Karpas-422 (cell line): ENCODE measurements at regions not wholly inside any gene's neighbourhood (a gene's known extent, or its start where the extent isn't known, plus 50 kb on each side); places are given as distances from the start of the nearest gene placed in this dataset.

ENCODE experiments used
- DNase-seq: peaks from one replicate; pipeline ENCODE4 v3.0.0-alpha.2; 2015
- H2AFZ ChIP-seq: fragments of 200-600 bp; sonication (generic); 2 replicates; pipeline ENCODE4 v1.6.1; 2014; ENCODE audit warnings: antibody characterized with exemption, low read length, mixed read lengths
- H3K27ac ChIP-seq: fragments of 200-600 bp; sonication (generic); 2 replicates; pipeline ENCODE4 v1.5.1; 2014; ENCODE audit warnings: mild to moderate bottlenecking, low read length, moderate library complexity
- H3K27me3 ChIP-seq: fragments of 200-600 bp; sonication (generic); 2 replicates; pipeline ENCODE4 v1.6.1; 2014; ENCODE audit warnings: low read length, mixed read lengths
- H3K36me3 ChIP-seq: fragments of 200-600 bp; sonication (generic); 2 replicates; pipeline ENCODE4 v1.6.1; 2014; ENCODE audit warnings: low read length, mixed read lengths; ENCODE audit not compliant: insufficient read depth
- H3K4me1 ChIP-seq: fragments of 200-600 bp; sonication (generic); 2 replicates; pipeline ENCODE4 v1.6.1; 2014; ENCODE audit warnings: mild to moderate bottlenecking, low read length, mixed read lengths
- H3K4me2 ChIP-seq: fragments of 200-600 bp; sonication (generic); 2 replicates; pipeline ENCODE4 v1.6.1; 2014; ENCODE audit warnings: low read length, low read depth, mild to moderate bottlenecking; ENCODE audit not compliant: poor library complexity, severe bottlenecking
- H3K4me3 ChIP-seq: fragments of 200-600 bp; sonication (generic); 2 replicates; pipeline ENCODE4 v1.5.1; 2014; ENCODE audit warnings: mild to moderate bottlenecking, antibody characterized with exemption, low read length, mixed read lengths
- H3K79me2 ChIP-seq: fragments of 200-600 bp; sonication (generic); 2 replicates; pipeline ENCODE4 v1.6.1; 2014; ENCODE audit warnings: mild to moderate bottlenecking, low read length, mixed read lengths
- H3K9ac ChIP-seq: fragments of 200-600 bp; sonication (generic); 2 replicates; pipeline ENCODE4 v1.6.0; 2014; ENCODE audit warnings: low read length
- H3K9me2 ChIP-seq: fragments of 200-600 bp; sonication (generic), shearing (Covaris generic); replicated peaks from 2 replicates; pipeline ENCODE4 v1.6.0; 2014; ENCODE audit warnings: mild to moderate bottlenecking, low read length, moderate library complexity; ENCODE audit not compliant: insufficient read depth
- H3K9me3 ChIP-seq: fragments of 300-700, 200-600 bp; sonication (generic); 2 replicates; pipeline ENCODE4 v1.6.1; 2014; ENCODE audit warnings: low read length, mixed read lengths
- H4K20me1 ChIP-seq: fragments of 200-600 bp; sonication (generic); 2 replicates; pipeline ENCODE4 v1.6.1; 2014; ENCODE audit warnings: mild to moderate bottlenecking, antibody characterized with exemption, low read length, low read depth; ENCODE audit not compliant: insufficient read depth

- Histone ChIP-seq H3K36me3 (no peaks in the 10 kb centered on the region), H3K27me3 (no peaks in the 10 kb centered on the region), H3K4me1 (no peaks in the 10 kb centered on the region), H3K4me2 (no peak overlapping the region), H3K79me2 (no peaks in the 10 kb centered on the region), H3K4me3 (no peak overlapping the region), H3K9me3 (peaks cover 4% of the 10 kb centered on the region; the same call in 1 of the 2 replicates), H4K20me1 (no peaks in the 10 kb centered on the region), H3K9ac (no peak overlapping the region), H2AFZ (no peak overlapping the region), H3K9me2 (no peaks in the 10 kb centered on the region), H3K27ac (no peak overlapping the region)
- no peak for DNase-seq
These were observed 1122.5 kb upstream of the WWC1 start for GRCh38 chr5:167168971-167169370.

GRCh38 chr5:167171056-167171455, 1120.4 kb upstream of the WWC1 start:
- no peak for DNase-seq
- Histone ChIP-seq H3K4me3 (no peak overlapping the region), H3K9me3 (peaks cover 4% of the 10 kb centered on the region; the same call in 1 of the 2 replicates), H3K9me2 (no peaks in the 10 kb centered on the region), H3K79me2 (no peaks in the 10 kb centered on the region), H3K4me2 (no peak overlapping the region), H3K27ac (no peak overlapping the region), H4K20me1 (no peaks in the 10 kb centered on the region), H3K27me3 (no peaks in the 10 kb centered on the region), H3K4me1 (no peaks in the 10 kb centered on the region), H3K9ac (no peak overlapping the region), H2AFZ (no peak overlapping the region), H3K36me3 (no peaks in the 10 kb centered on the region)

GRCh38 chr5:167177736-167178135, 1113.7 kb upstream of the WWC1 start:
- peaks cover 4% of the 10 kb centered on the region; the same call in 1 of the 2 replicates for H3K9me3 ChIP-seq
- H2AFZ ChIP-seq, result no peak overlapping the region
- H3K79me2 ChIP-seq, result no peaks in the 10 kb centered on the region
- H3K4me1 ChIP-seq, result no peaks in the 10 kb centered on the region
- no peaks in the 10 kb centered on the region for H3K36me3 ChIP-seq
- no peaks in the 10 kb centered on the region for H4K20me1 ChIP-seq
- no peak overlapping the region for H3K27ac ChIP-seq
- no peak overlapping the region for H3K4me2 ChIP-seq
- no peaks in the 10 kb centered on the region for H3K9me2 ChIP-seq
- no peak overlapping the region for H3K9ac ChIP-seq
- H3K27me3 ChIP-seq, result no peaks in the 10 kb centered on the region
- no peak for DNase-seq
- no peak overlapping the region for H3K4me3 ChIP-seq

- H3K4me3 ChIP-seq, result no peak overlapping the region
- H3K4me1 ChIP-seq, result no peaks in the 10 kb centered on the region
- H3K79me2 ChIP-seq, result no peaks in the 10 kb centered on the region
- H3K4me2 ChIP-seq, result no peak overlapping the region
- no peaks in the 10 kb centered on the region for H3K36me3 ChIP-seq
- no peaks in the 10 kb centered on the region for H3K9me3 ChIP-seq
- no peak overlapping the region for H3K9ac ChIP-seq
- no peak overlapping the region for H3K27ac ChIP-seq
- no peak for DNase-seq
- no peaks in the 10 kb centered on the region for H3K27me3 ChIP-seq
- no peaks in the 10 kb centered on the region; the same call in 1 of the 2 replicates for H3K9me2 ChIP-seq
- H2AFZ ChIP-seq, result no peak overlapping the region
- no peaks in the 10 kb centered on the region for H4K20me1 ChIP-seq
These were observed 1110.5 kb upstream of the WWC1 start for GRCh38 chr5:167180906-167181305.

GRCh38 chr5:167205881-167206280, 1085.6 kb upstream of the WWC1 start:
- Histone ChIP-seq H3K9me2 (no peaks in the 10 kb centered on the region), H2AFZ (no peak overlapping the region), H3K79me2 (no peaks in the 10 kb centered on the region), H3K9ac (no peak overlapping the region), H3K4me1 (no peaks in the 10 kb centered on the region), H3K27me3 (no peaks in the 10 kb centered on the region), H3K36me3 (no peaks in the 10 kb centered on the region), H3K4me3 (no peak overlapping the region), H3K27ac (no peak overlapping the region), H4K20me1 (no peaks in the 10 kb centered on the region), H3K4me2 (no peak overlapping the region), H3K9me3 (no peaks in the 10 kb centered on the region; the same call in 1 of the 2 replicates)
- no peak for DNase-seq

- H3K9ac ChIP-seq, result no peak overlapping the region
- no peaks in the 10 kb centered on the region for H3K27me3 ChIP-seq
- no peaks in the 10 kb centered on the region for H3K9me2 ChIP-seq
- H3K79me2 ChIP-seq, result no peaks in the 10 kb centered on the region
- no peak overlapping the region for H2AFZ ChIP-seq
- no peaks in the 10 kb centered on the region for H4K20me1 ChIP-seq
- H3K36me3 ChIP-seq, result no peaks in the 10 kb centered on the region
- H3K4me3 ChIP-seq, result no peak overlapping the region
- no peak overlapping the region for H3K27ac ChIP-seq
- no peaks in the 10 kb centered on the region for H3K4me1 ChIP-seq
- DNase-seq, result no peak
- H3K4me2 ChIP-seq, result no peak overlapping the region
- H3K9me3 ChIP-seq, result no peaks in the 10 kb centered on the region; the same call in 1 of the 2 replicates
These were observed 1084.4 kb upstream of the WWC1 start for GRCh38 chr5:167207081-167207480.

- H3K27me3 ChIP-seq, result no peaks in the 10 kb centered on the region
- no peaks in the 10 kb centered on the region for H3K9me2 ChIP-seq
- no peak overlapping the region for H2AFZ ChIP-seq
- H3K79me2 ChIP-seq, result no peaks in the 10 kb centered on the region
- H3K27ac ChIP-seq, result no peak overlapping the region
- no peaks in the 10 kb centered on the region for H3K4me1 ChIP-seq
- H3K36me3 ChIP-seq, result no peaks in the 10 kb centered on the region
- no peaks in the 10 kb centered on the region; the same call in 1 of the 2 replicates for H3K9me3 ChIP-seq
- H4K20me1 ChIP-seq, result no peaks in the 10 kb centered on the region
- DNase-seq, result no peak
- H3K9ac ChIP-seq, result no peak overlapping the region
- no peak overlapping the region for H3K4me3 ChIP-seq
- H3K4me2 ChIP-seq, result no peak overlapping the region
These were observed 1082.5 kb upstream of the WWC1 start for GRCh38 chr5:167208911-167209310.

- no peaks in the 10 kb centered on the region; the same call in 1 of the 2 replicates for H3K9me3 ChIP-seq
- DNase-seq, result no peak
- no peak overlapping the region for H3K9ac ChIP-seq
- H3K36me3 ChIP-seq, result no peaks in the 10 kb centered on the region
- no peak overlapping the region for H3K27ac ChIP-seq
- H3K79me2 ChIP-seq, result no peaks in the 10 kb centered on the region
- H3K27me3 ChIP-seq, result no peaks in the 10 kb centered on the region
- no peaks in the 10 kb centered on the region for H3K4me1 ChIP-seq
- no peak overlapping the region for H3K4me3 ChIP-seq
- no peak overlapping the region for H2AFZ ChIP-seq
- no peak overlapping the region for H3K4me2 ChIP-seq
- no peaks in the 10 kb centered on the region for H4K20me1 ChIP-seq
- H3K9me2 ChIP-seq, result 0 out of 2 replicates have a peak, but pooled peaks cover 4% of the 10 kb centered on the region
These were observed 1074.2 kb upstream of the WWC1 start for GRCh38 chr5:167217097-167217743.
